Gastrocnemius medialis (tissue), 4 donors: ENCODE measurements at regions not wholly inside any gene's neighbourhood (a gene's known extent, or its start where the extent isn't known, plus 50 kb on each side); places are given as distances from the start of the nearest gene placed in this dataset.

Source experiments
- ATAC-seq, 2 donors: fragments of 150-250 bp; one replicate each; pipeline ENCODE4 v1.9.1; 2016
- DNase-seq, 2 donors: peaks; one replicate each; pipeline ENCODE4 v3.0.0-alpha.2; 2019
- H3K27ac ChIP-seq, 4 donors: fragments of 200-600 bp; sonication (generic); 1 replicate in 1 of 4; 2 replicates in 3 of 4; pipeline ENCODE4 v1.5.1; 2016 to 2018; ENCODE audit warnings: mild to moderate bottlenecking in 2 of 4, moderate library complexity in 1 of 4
- H3K27me3 ChIP-seq, 3 donors: fragments of 200-600 bp; sonication (generic) in 2 of 3; 1 replicate in 1 of 3; 2 replicates in 2 of 3; pipeline versions ENCODE4 v1.5.1 to v1.6.0; 2016 to 2019; ENCODE audit warnings: mild to moderate bottlenecking in 1 of 3, moderate library complexity in 1 of 3
- H3K36me3 ChIP-seq, 2 donors: fragments of 200-600 bp; sonication (generic) in 1 of 2; one replicate each; pipeline ENCODE4 v1.5.1; 2017 to 2018
- H3K4me1 ChIP-seq, 2 donors: fragments of 200-600 bp; sonication (generic) in 1 of 2; one replicate each; pipeline ENCODE4 v1.5.1; 2016 to 2017; ENCODE audit warnings: mild to moderate bottlenecking in 2 of 2
- H3K4me3 ChIP-seq, 4 donors: fragments of 200-600 bp; sonication (generic) in 3 of 4; 1 replicate in 1 of 4; 2 replicates in 3 of 4; pipeline ENCODE4 v1.5.1; 2016 to 2019; ENCODE audit warnings: mild to moderate bottlenecking in 2 of 4
- H3K9me3 ChIP-seq, 3 donors: fragments of 200-600 bp; sonication (generic) in 2 of 3; 1 replicate in 1 of 3; 2 replicates in 2 of 3; pipeline ENCODE4 v1.5.1; 2016 to 2019
- CTCF ChIP-seq, 5 experiments: fragments of 450-650 bp in 3 of 5; fragments of 200-600 bp in 2 of 5; sonication (generic) in 2 of 5; IDR thresholded peaks in 4 of 5; conservative IDR thresholded peaks in 1 of 5; 1 replicate in 4 of 5; 2 replicates in 1 of 5; pipeline ENCODE4 v1.5.1; 2016 to 2019; ENCODE audit warnings: antibody characterized with exemption in 5 of 5, mild to moderate bottlenecking in 3 of 5, moderate library complexity in 3 of 5
- POLR2A ChIP-seq, 2 donors: fragments of 450-650 bp; IDR thresholded peaks; one replicate each; pipeline ENCODE4 v1.6.1; 2017; ENCODE audit warnings: antibody characterized with exemption in 2 of 2, mild to moderate bottlenecking in 2 of 2, moderate library complexity in 2 of 2
- in situ Hi-C, 4 donors: fragments of 200-750 bp; cut with MboI; loops; one replicate each; pipeline versions ENCODE4 v1.15.0 to v1.8.0; 2017; ENCODE audit warnings: low sequenced_read_pairs in 4 of 4
- intact Hi-C: fragments of 100-400 bp; cut with DNase I; formaldehyde crosslinking; loops from one replicate; pipeline ENCODE4 v1.15.1; 2023; ENCODE audit warnings: low total_unique reads

- no peak overlapping the region for H3K27ac ChIP-seq
- no peaks in the 10 kb centered on the region for H3K4me1 ChIP-seq
- in situ Hi-C loops (no loop called here), intact Hi-C loops (no loop called here)
- H3K9me3 ChIP-seq, result no peaks in the 10 kb centered on the region
- no peak overlapping the region for H3K4me3 ChIP-seq
- ATAC-seq, result no peak
- TF ChIP-seq CTCF (IDR thresholded peaks at IDR 0.05 in 4 of 5, conservative IDR thresholded peaks at IDR 0.05 in 1 of 5) (no peak), POLR2A (IDR thresholded peaks at IDR 0.05) (no peak)
- no peaks in the 10 kb centered on the region for H3K36me3 ChIP-seq
- DNase-seq, result no peak
- H3K27me3 ChIP-seq, result no peaks in the 10 kb centered on the region
Measured at GRCh38 chr6:93086351-93086750, 333.0 kb downstream of the EPHA7 start.

GRCh38 chr6:93083337-93084230 is 335.8 kb downstream of the EPHA7 start:
- intact Hi-C loops, result no loop called here
- in situ Hi-C loops, result no loop called here
- Histone ChIP-seq H3K4me3 (no peak overlapping the region), H3K36me3 (no peaks in the 10 kb centered on the region), H3K9me3 (no peaks in the 10 kb centered on the region), H3K27ac (no peak overlapping the region), H3K4me1 (no peaks in the 10 kb centered on the region), H3K27me3 (no peaks in the 10 kb centered on the region)
- ATAC-seq (no peak), DNase-seq (no peak)
- TF ChIP-seq POLR2A (IDR thresholded peaks at IDR 0.05) (no peak), CTCF (IDR thresholded peaks at IDR 0.05 in 4 of 5, conservative IDR thresholded peaks at IDR 0.05 in 1 of 5) (no peak)

GRCh38 chr6:93081901-93082300 is 337.5 kb downstream of the EPHA7 start:
- Histone ChIP-seq H3K9me3 (no peaks in the 10 kb centered on the region), H3K27me3 (no peaks in the 10 kb centered on the region), H3K4me3 (no peak overlapping the region), H3K27ac (no peak overlapping the region), H3K4me1 (no peaks in the 10 kb centered on the region), H3K36me3 (no peaks in the 10 kb centered on the region)
- ATAC-seq (no peak), DNase-seq (no peak)
- intact Hi-C loops, result no loop called here
- TF ChIP-seq CTCF (IDR thresholded peaks at IDR 0.05 in 4 of 5, conservative IDR thresholded peaks at IDR 0.05 in 1 of 5) (no peak), POLR2A (IDR thresholded peaks at IDR 0.05) (no peak)
- in situ Hi-C loops, result no loop called here

DNA sequence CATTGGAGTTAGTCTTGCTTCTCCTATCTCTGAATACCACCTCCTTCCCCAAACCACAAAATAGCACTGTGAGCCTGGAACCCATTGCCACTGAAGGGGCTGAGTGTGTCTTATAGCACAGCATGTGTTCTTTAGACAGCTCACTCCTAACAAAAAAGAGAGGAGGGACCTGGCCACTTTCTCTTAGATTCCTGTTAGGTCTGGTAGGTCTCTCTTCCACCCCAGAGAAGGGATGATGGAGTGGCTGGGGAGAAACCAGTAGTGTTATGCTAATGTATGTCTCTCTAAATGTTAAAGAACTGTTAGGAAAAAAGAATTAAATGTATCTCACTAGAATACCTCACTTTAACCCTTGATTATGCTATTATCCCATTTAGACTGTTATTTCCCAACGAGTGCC is 340.3 kb downstream of the EPHA7 start:
- in situ Hi-C loops, result no loop called here
- H3K9me3 ChIP-seq, result no peaks in the 10 kb centered on the region
- no peak for DNase-seq
- H3K4me3 ChIP-seq, result no peak overlapping the region
- TF ChIP-seq POLR2A (IDR thresholded peaks at IDR 0.05), result no peak
- no peak for TF ChIP-seq CTCF (IDR thresholded peaks at IDR 0.05 in 4 of 5, conservative IDR thresholded peaks at IDR 0.05 in 1 of 5)
- H3K27ac ChIP-seq, result no peak overlapping the region
- no peaks in the 10 kb centered on the region for H3K36me3 ChIP-seq
- H3K27me3 ChIP-seq, result no peaks in the 10 kb centered on the region
- no peaks in the 10 kb centered on the region for H3K4me1 ChIP-seq
- intact Hi-C loops, result no loop called here
- no peak for ATAC-seq
